ENCODE measurements at regions not wholly inside any gene's neighbourhood (a gene's known extent, or its start where the extent isn't known, plus 50 kb on each side); places are given as distances from the start of the nearest gene placed in this dataset.

DNA sequence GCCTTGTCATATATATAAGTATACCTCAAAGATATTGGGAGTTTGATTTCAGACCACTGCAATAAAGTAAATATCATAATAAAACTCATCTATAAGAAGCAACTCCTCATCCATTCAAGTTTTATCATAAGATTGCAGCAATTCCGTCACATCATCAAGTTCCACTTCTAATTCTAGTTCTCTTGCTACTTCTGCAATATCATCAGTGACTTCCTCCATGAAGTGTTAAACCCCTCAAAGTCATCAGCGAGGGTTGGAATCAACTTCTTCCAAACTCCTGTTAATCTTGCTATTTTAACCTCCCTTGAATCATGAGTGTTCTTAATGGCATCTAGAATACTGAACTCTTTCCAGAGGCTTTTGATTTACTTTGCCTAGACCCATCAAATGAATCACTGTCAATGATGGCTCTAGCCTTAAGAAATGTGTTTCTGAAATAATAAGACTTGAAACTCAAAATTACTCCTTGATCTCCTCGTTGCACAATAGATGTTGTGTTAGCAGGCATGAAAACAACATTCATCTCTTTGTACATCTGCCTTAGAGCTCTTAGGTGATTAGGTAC, 88.3 kb downstream of the RPE65 start:
- TF ChIP-seq EZH2 (IDR thresholded peaks at IDR 0.05; ENCODE audit: low read length) (no peak), CTCF (optimal IDR thresholded peaks at IDR 0.05 in 1 of 3, IDR thresholded peaks at IDR 0.05 in 1 of 3, conservative IDR thresholded peaks at IDR 0.05 in 1 of 3; ENCODE audit: extremely low read depth in 1 of 3, insufficient read depth in 2 of 3, low read length in 3 of 3) (no peak)
- Histone ChIP-seq H3K9ac (ENCODE audit: control insufficient read depth, extremely low read depth, insufficient read depth, low read length) (no peak overlapping the region), H3K27me3 (ENCODE audit: control insufficient read depth, extremely low read depth, insufficient read depth, low read length) (no peaks in the 10 kb centered on the region), H3K36me3 (ENCODE audit: control insufficient read depth in 2 of 2, extremely low read depth in 1 of 2, insufficient read depth in 2 of 2, low read length in 2 of 2) (no peaks in the 10 kb centered on the region), H3K27ac (ENCODE audit: control insufficient read depth, insufficient read depth, low read length) (no peak overlapping the region), H3K4me1 (ENCODE audit: control insufficient read depth, extremely low read depth, insufficient read depth, low read length) (no peaks in the 10 kb centered on the region), H3K4me3 (ENCODE audit: control insufficient read depth in 2 of 3, extremely low read depth in 1 of 3, insufficient read depth in 2 of 3, low read depth in 1 of 3, low read length in 3 of 3) (no peak overlapping the region), H2AFZ (ENCODE audit: control insufficient read depth, low read length) (no peak overlapping the region), H3K9me1 (ENCODE audit: control insufficient read depth, extremely low read depth, insufficient read depth, low read length) (no peaks in the 10 kb centered on the region), H3K79me2 (ENCODE audit: control insufficient read depth, insufficient read depth, low read length) (no peaks in the 10 kb centered on the region), H3K9me3 (ENCODE audit: control insufficient read depth, low read depth, low read length) (no peaks in the 10 kb centered on the region), H4K20me1 (ENCODE audit: control insufficient read depth, extremely low read depth, insufficient read depth, low read length) (no peaks in the 10 kb centered on the region), H3K4me2 (ENCODE audit: control insufficient read depth, extremely low read depth, insufficient read depth, low read depth, low read length) (no peak overlapping the region)
- dilution Hi-C loops (cut with MboI; ENCODE audit: extremely low pct_ligation_motif_present, low sequenced_read_pairs): no loop called here
- DNase-seq (ENCODE audit: low read depth, low spot score) (no peak), FAIRE-seq (no peak)

DNA sequence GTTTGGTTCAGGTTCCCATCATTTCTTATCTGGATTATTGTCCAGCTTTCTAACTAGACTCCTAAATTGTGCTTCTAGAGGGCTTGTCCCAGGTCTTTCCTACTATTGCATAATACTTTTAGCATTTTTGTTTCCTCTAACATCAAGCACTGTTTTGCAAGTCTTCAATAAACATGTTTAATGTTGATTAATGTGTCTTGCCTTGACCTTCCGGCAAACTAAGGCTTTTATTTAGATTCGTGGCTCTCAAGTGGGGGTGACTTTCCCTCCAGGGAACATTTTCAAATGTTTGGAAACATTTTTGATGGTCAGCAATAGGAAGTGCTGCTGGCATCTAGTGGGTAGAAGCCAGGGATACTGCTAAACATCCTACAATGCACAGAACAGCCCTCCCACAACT, 90.7 kb downstream of the RPE65 start:
- Histone ChIP-seq H3K4me3 (ENCODE audit: control insufficient read depth in 2 of 3, extremely low read depth in 1 of 3, insufficient read depth in 2 of 3, low read depth in 1 of 3, low read length in 3 of 3) (no peak overlapping the region), H3K9me1 (ENCODE audit: control insufficient read depth, extremely low read depth, insufficient read depth, low read length) (no peaks in the 10 kb centered on the region), H3K36me3 (ENCODE audit: control insufficient read depth in 2 of 2, extremely low read depth in 1 of 2, insufficient read depth in 2 of 2, low read length in 2 of 2) (no peaks in the 10 kb centered on the region), H3K79me2 (ENCODE audit: control insufficient read depth, insufficient read depth, low read length) (no peaks in the 10 kb centered on the region), H3K4me1 (ENCODE audit: control insufficient read depth, extremely low read depth, insufficient read depth, low read length) (no peaks in the 10 kb centered on the region), H3K9me3 (ENCODE audit: control insufficient read depth, low read depth, low read length) (no peaks in the 10 kb centered on the region), H4K20me1 (ENCODE audit: control insufficient read depth, extremely low read depth, insufficient read depth, low read length) (no peaks in the 10 kb centered on the region), H3K4me2 (ENCODE audit: control insufficient read depth, extremely low read depth, insufficient read depth, low read depth, low read length) (no peak overlapping the region), H3K27me3 (ENCODE audit: control insufficient read depth, extremely low read depth, insufficient read depth, low read length) (no peaks in the 10 kb centered on the region), H3K27ac (ENCODE audit: control insufficient read depth, insufficient read depth, low read length) (no peak overlapping the region), H2AFZ (ENCODE audit: control insufficient read depth, low read length) (no peak overlapping the region), H3K9ac (ENCODE audit: control insufficient read depth, extremely low read depth, insufficient read depth, low read length) (no peak overlapping the region)
- dilution Hi-C loops (cut with MboI; ENCODE audit: extremely low pct_ligation_motif_present, low sequenced_read_pairs): no loop called here
- no peak for TF ChIP-seq CTCF (optimal IDR thresholded peaks at IDR 0.05 in 1 of 3, IDR thresholded peaks at IDR 0.05 in 1 of 3, conservative IDR thresholded peaks at IDR 0.05 in 1 of 3; ENCODE audit: extremely low read depth in 1 of 3, insufficient read depth in 2 of 3, low read length in 3 of 3)
- TF ChIP-seq EZH2 (IDR thresholded peaks at IDR 0.05; ENCODE audit: low read length): no peak
- FAIRE-seq: no peak
- no peak for DNase-seq (ENCODE audit: low read depth, low spot score)
